H1 (cell line): ENCODE measurements at regions not wholly inside any gene's neighbourhood (a gene's known extent, or its start where the extent isn't known, plus 50 kb on each side); places are given as distances from the start of the nearest gene placed in this dataset.

Experiments used
- CTCF ChIA-PET: fragments of 300-600 bp; sonication (Branson Sonifier 250); formaldehyde crosslinking; loops from one replicate; lab custom pipeline; 2021; ENCODE audit not compliant: partially characterized antibody; lab: Charles Lee
- POLR2A ChIA-PET: fragments of 300-600 bp; sonication (Branson Sonifier 250); formaldehyde crosslinking; loops from one replicate; lab custom pipeline; 2021; ENCODE audit warnings: inconsistent platforms; ENCODE audit not compliant: partially characterized antibody; lab: Charles Lee
- DNase-seq, 2 experiments: peaks; one replicate each; pipeline versions ENCODE4 v3.0.0 to v3.0.0-alpha.2; 2010 to 2022; ENCODE audit warnings: low spot score in 2 of 2, low read depth in 1 of 2, mixed read lengths in 1 of 2
- FAIRE-seq: peaks from 2 replicates; lab custom pipeline; 2011; peaks lifted over from hg19 to GRCh38; lab: Jason Lieb, UNC
- H2AFZ ChIP-seq: 2 replicates; pipeline ENCODE4 v1.8.1; 2012; ENCODE audit warnings: low read length, inconsistent platforms
- H2AK5ac ChIP-seq: 2 replicates; pipeline ENCODE4 v1.6.1; 2013; ENCODE audit warnings: low read depth, low read length
- H2BK120ac ChIP-seq: replicated peaks from 2 replicates; pipeline ENCODE3; 2013; ENCODE audit warnings: low read depth, low read length, inconsistent platforms
- H2BK12ac ChIP-seq: 2 replicates; pipeline ENCODE4 v1.6.1; 2013; ENCODE audit warnings: low read depth, low read length
- H2BK15ac ChIP-seq: 2 replicates; pipeline ENCODE4 v1.6.1; 2013; ENCODE audit warnings: low read length
- H2BK20ac ChIP-seq: 2 replicates; pipeline ENCODE4 v1.6.1; 2013; ENCODE audit warnings: low read length
- H2BK5ac ChIP-seq: 2 replicates; pipeline ENCODE4 v1.6.1; 2013; ENCODE audit warnings: low read depth, low read length
- H3K14ac ChIP-seq: 2 replicates; pipeline ENCODE4 v1.6.1; 2013; ENCODE audit warnings: inconsistent platforms; ENCODE audit not compliant: insufficient read length
- H3K18ac ChIP-seq: 2 replicates; pipeline ENCODE4 v1.6.1; 2013; ENCODE audit warnings: low read length; ENCODE audit errors: extremely low read depth
- H3K23ac ChIP-seq: 2 replicates; pipeline ENCODE4 v1.6.1; 2013; ENCODE audit warnings: inconsistent platforms; ENCODE audit not compliant: insufficient read length
- H3K23me2 ChIP-seq: 2 replicates; pipeline ENCODE4 v1.6.1; 2013; ENCODE audit warnings: low read depth, low read length
- H3K27ac ChIP-seq: 2 replicates; pipeline ENCODE4 v1.6.1; 2011; ENCODE audit warnings: low read depth, low read length, inconsistent platforms
- H3K27me3 ChIP-seq, 4 experiments: replicated peaks in 1 of 4; 1 replicate in 1 of 4; 2 replicates in 3 of 4; pipeline versions ENCODE4 v1.6.1 to v1.8.1; 2011 to 2013; ENCODE audit warnings: low read length in 3 of 4, mild to moderate bottlenecking in 3 of 4, inconsistent platforms in 2 of 4, mixed read lengths in 2 of 4, moderate library complexity in 1 of 4; ENCODE audit not compliant: control insufficient read depth in 3 of 4, insufficient read depth in 3 of 4; ENCODE audit errors: extremely low read depth in 1 of 4
- H3K36me3 ChIP-seq, 4 experiments: 2 replicates each; pipeline versions ENCODE4 v1.6.1 to v1.8.1; 2011 to 2013; ENCODE audit warnings: mild to moderate bottlenecking in 4 of 4, low read length in 3 of 4, moderate library complexity in 2 of 4, control low read depth in 1 of 4, inconsistent platforms in 1 of 4; ENCODE audit not compliant: insufficient read depth in 4 of 4, control insufficient read depth in 2 of 4
- H3K4ac ChIP-seq: replicated peaks from 2 replicates; pipeline ENCODE3; 2013; ENCODE audit warnings: low read length, low read depth, mixed read lengths, inconsistent platforms; ENCODE audit not compliant: insufficient read length
- H3K4me1 ChIP-seq, 4 experiments: replicated peaks in 1 of 4; 1 replicate in 1 of 4; 2 replicates in 3 of 4; pipeline versions ENCODE4 v1.6.1 to v1.8.1; 2011 to 2013; ENCODE audit warnings: low read length in 3 of 4, inconsistent platforms in 2 of 4, mixed read lengths in 1 of 4; ENCODE audit not compliant: insufficient read depth in 4 of 4, control insufficient read depth in 3 of 4
- H3K4me2 ChIP-seq, 2 experiments: 2 replicates each; pipeline versions ENCODE4 v1.6.1 to v1.8.1; 2011 to 2013; ENCODE audit warnings: low read depth in 2 of 2, low read length in 2 of 2, control low read depth in 1 of 2, inconsistent platforms in 1 of 2, mild to moderate bottlenecking in 1 of 2; ENCODE audit not compliant: insufficient read depth in 1 of 2
- H3K4me3 ChIP-seq, 4 experiments: fragments of 200-600, 300-600 bp in 1 of 4; sonication (generic), shearing (Covaris generic), sonication (Bioruptor Twin) in 1 of 4; 2 replicates each; pipeline versions ENCODE4 v1.5.1 to v1.8.1; 2011 to 2016; ENCODE audit warnings: low read length in 4 of 4, low read depth in 3 of 4, control low read depth in 2 of 4, inconsistent platforms in 2 of 4, mild to moderate bottlenecking in 2 of 4, mixed read lengths in 1 of 4, moderate library complexity in 1 of 4; ENCODE audit not compliant: insufficient read depth in 2 of 4; ENCODE audit errors: extremely low read depth in 1 of 4
- H3K56ac ChIP-seq: replicated peaks from 2 replicates; pipeline ENCODE3; 2013; ENCODE audit warnings: low read depth, mild to moderate bottlenecking, mixed read lengths, low read length, inconsistent platforms; ENCODE audit not compliant: insufficient read length
- H3K79me1 ChIP-seq: 2 replicates; pipeline ENCODE4 v1.6.1; 2013; ENCODE audit warnings: low read depth, low read length, control low read depth
- H3K79me2 ChIP-seq, 2 experiments: 2 replicates each; pipeline versions ENCODE4 v1.6.1 to v1.8.1; 2012 to 2013; ENCODE audit warnings: low read length in 2 of 2, mild to moderate bottlenecking in 2 of 2, inconsistent platforms in 1 of 2; ENCODE audit not compliant: insufficient read depth in 2 of 2, control insufficient read depth in 1 of 2
- H3K9ac ChIP-seq, 4 experiments: replicated peaks in 1 of 4; 1 replicate in 1 of 4; 2 replicates in 3 of 4; pipeline versions ENCODE4 v1.6.1 to v1.8.1; 2011 to 2013; ENCODE audit warnings: low read depth in 3 of 4, low read length in 3 of 4, control low read depth in 2 of 4, mild to moderate bottlenecking in 2 of 4, moderate library complexity in 2 of 4, inconsistent platforms in 1 of 4; ENCODE audit errors: extremely low read depth in 1 of 4
- H3K9me3 ChIP-seq, 2 experiments: 2 replicates each; pipeline versions ENCODE4 v1.6.1 to v1.8.1; 2012 to 2013; ENCODE audit warnings: mild to moderate bottlenecking in 2 of 2, moderate library complexity in 2 of 2, control low read depth in 1 of 2, inconsistent platforms in 1 of 2, low read depth in 1 of 2, low read length in 1 of 2, mixed read lengths in 1 of 2; ENCODE audit not compliant: insufficient read depth in 2 of 2
- H4K20me1 ChIP-seq, 2 experiments: replicated peaks in 1 of 2; 2 replicates each; pipeline versions ENCODE3 to v1.8.1; 2011 to 2013; ENCODE audit warnings: inconsistent platforms in 2 of 2, low read length in 2 of 2, mild to moderate bottlenecking in 1 of 2; ENCODE audit not compliant: insufficient read depth in 2 of 2, control insufficient read depth in 1 of 2
- H4K5ac ChIP-seq: 2 replicates; pipeline ENCODE4 v1.6.1; 2013; ENCODE audit warnings: low read length, low read depth, mixed read lengths, inconsistent platforms; ENCODE audit not compliant: insufficient read length
- H4K8ac ChIP-seq: 2 replicates; pipeline ENCODE4 v1.8.0; 2013; ENCODE audit warnings: mild to moderate bottlenecking, moderate library complexity, low read length, inconsistent platforms; ENCODE audit not compliant: insufficient read depth; ENCODE audit errors: extremely low read depth
- H4K91ac ChIP-seq: replicated peaks from 2 replicates; pipeline ENCODE3; 2013; ENCODE audit warnings: low read length, mixed read lengths, inconsistent platforms; ENCODE audit not compliant: insufficient read length
- BRCA1 ChIP-seq: IDR thresholded peaks from 2 replicates; pipeline ENCODE4 v1.6.1; 2012; ENCODE audit warnings: low read depth, low read length, improper control_type of control experiment
- CEBPB ChIP-seq: IDR thresholded peaks from 2 replicates; pipeline ENCODE4 v1.6.1; 2012; ENCODE audit warnings: low read depth, low read length
- CHD1 ChIP-seq: IDR thresholded peaks from 2 replicates; pipeline ENCODE4 v1.6.1; 2012; ENCODE audit warnings: low read depth, low read length, improper control_type of control experiment
- EGR1 ChIP-seq: IDR thresholded peaks from 2 replicates; pipeline ENCODE4 v1.6.1; 2011; ENCODE audit warnings: low read depth, low read length, borderline replicate concordance
- KDM1A ChIP-seq: fragments of 200-600, 300-600 bp; sonication (generic); IDR thresholded peaks from 2 replicates; pipeline ENCODE4 v1.7.1; 2016; ENCODE audit warnings: mild to moderate bottlenecking, low read length, borderline replicate concordance
- KDM5A ChIP-seq: fragments of 200-600 bp; IDR thresholded peaks from 2 replicates; pipeline ENCODE4 v1.7.1; 2012; ENCODE audit warnings: mild to moderate bottlenecking, low read length, inconsistent platforms, mixed read lengths
- MAFK ChIP-seq: IDR thresholded peaks from 2 replicates; pipeline ENCODE4 v1.6.1; 2012; ENCODE audit warnings: low read depth, mild to moderate bottlenecking, improper control_type of control experiment, low read length
- RAD21 ChIP-seq, 2 experiments: IDR thresholded peaks in 1 of 2; conservative IDR thresholded peaks in 1 of 2; 2 replicates each; pipeline ENCODE4 v1.6.1; 2011; ENCODE audit warnings: low read depth in 2 of 2, low read length in 2 of 2, improper control_type of control experiment in 1 of 2, inconsistent platforms in 1 of 2, mild to moderate bottlenecking in 1 of 2, moderate library complexity in 1 of 2
- SAP30 ChIP-seq: fragments of 300-600 bp; sonication (generic); IDR thresholded peaks from 2 replicates; pipeline ENCODE4 v1.7.1; 2012; ENCODE audit warnings: low read length, moderate library complexity, mild to moderate bottlenecking, inconsistent platforms; ENCODE audit not compliant: insufficient read depth, insufficient replicate concordance
- WGBS, 2 experiments: shearing (Covaris generic) in 1 of 2; methylation state at CpG; one replicate each; pipeline versions ENCODE4 v1.1.6 to v1.1.7; 2013 to 2015; ENCODE audit warnings: low lambda C conversion rate in 2 of 2, mixed read lengths in 2 of 2, inconsistent platforms in 1 of 2, low coverage in 1 of 2, missing lambda C conversion rate in 1 of 2; ENCODE audit not compliant: insufficient replicate concordance in 2 of 2, insufficient coverage in 1 of 2, insufficient read length in 1 of 2; ENCODE audit errors: extremely low coverage in 1 of 2, missing lambda C conversion rate in 1 of 2; 5-methylcytosine and 5-hydroxymethylcytosine counted together

DNA sequence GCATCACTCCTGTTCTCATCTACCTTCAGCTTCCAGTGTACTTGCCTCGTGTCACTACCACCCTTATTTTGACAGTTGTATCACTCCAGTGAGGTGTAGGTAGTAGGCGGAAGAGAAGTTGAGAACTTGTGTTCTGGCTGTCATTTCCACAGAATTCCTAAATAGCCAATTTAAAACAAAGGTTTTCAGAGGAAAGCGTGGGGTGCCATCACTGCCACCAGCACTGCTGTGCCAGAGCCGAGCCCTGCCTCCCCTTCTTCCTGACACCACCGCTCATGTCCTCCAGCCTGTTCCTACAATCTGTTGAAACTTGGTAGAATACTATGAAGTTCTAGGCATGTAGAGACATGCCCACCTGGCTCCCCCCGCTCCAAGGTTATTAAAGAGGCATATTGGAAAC is 215.8 kb downstream of the TANC2 start:
- Histone ChIP-seq H3K79me1 (no peaks in the 10 kb centered on the region), H4K5ac (no peak overlapping the region), H3K27ac (no peak overlapping the region), H2BK120ac (no peak overlapping the region), H3K4me2 (no peak overlapping the region), H4K91ac (no peak overlapping the region), H2AFZ (no peak overlapping the region), H3K23ac (no peak overlapping the region), H2BK15ac (no peak overlapping the region), H3K9me3 (no peaks in the 10 kb centered on the region; a peak in 1 of 4 replicates), H3K18ac (no peak overlapping the region), H3K4ac (no peak overlapping the region), H4K8ac (no peak overlapping the region), H3K56ac (no peak overlapping the region), H3K36me3 (no peaks in the 10 kb centered on the region; a peak in 1 of 8 replicates), H2AK5ac (no peak overlapping the region), H3K4me3 (no peak overlapping the region), H4K20me1 (no peaks in the 10 kb centered on the region), H3K27me3 (no peaks in the 10 kb centered on the region), H3K23me2 (no peaks in the 10 kb centered on the region), H2BK5ac (no peak overlapping the region), H3K14ac (no peak overlapping the region), H3K4me1 (no peaks in the 10 kb centered on the region), H2BK12ac (no peak overlapping the region), H3K9ac (no peak overlapping the region), H3K79me2 (no peaks in the 10 kb centered on the region), H2BK20ac (no peak overlapping the region)
- CTCF ChIA-PET: no interaction called here
- WGBS, 2 experiments: 88% methylated on average over 6 of the region's 6 CpGs; no CpG with 5 or more reads in 1 of the 2 experiments
- FAIRE-seq (no peak), DNase-seq (no peak)
- POLR2A ChIA-PET: interaction anchor here (0.9 to 1.4 kb wide), 2 partner anchors 11 to 19 kb away, joined by 3 to 4 read pairs; no protein-coding TSS in a partner anchor
- TF ChIP-seq SAP30 (no peak), CEBPB (no peak), RAD21 (IDR thresholded peaks at IDR 0.05 in 1 of 2, conservative IDR thresholded peaks at IDR 0.05 in 1 of 2; ENCODE audit: low read depth in 2 of 2, low read length in 2 of 2) (no peak), EGR1 (no peak), BRCA1 (no peak), KDM5A (no peak), CHD1 (no peak), MAFK (no peak), KDM1A (no peak)
